ENCODE measurements at regions not wholly inside any gene's neighbourhood (a gene's known extent, or its start where the extent isn't known, plus 50 kb on each side); places are given as distances from the start of the nearest gene placed in this dataset.
"Not testable (repeated sequence)": the region's sequence is repeated elsewhere in the genome, so short reads cannot be mapped to it uniquely, and the experiment has no call there.

GRCh38 chr17:20787281-20787680, 207.8 kb downstream of the CDRT15L2 start:
- Histone ChIP-seq H3K4me1 (ENCODE audit: insufficient read depth, low read length) (no peaks in the 10 kb centered on the region), H3K27ac (ENCODE audit: low read depth in 1 of 2, low read length in 2 of 2) (no peak overlapping the region), H3K4me3 (ENCODE audit: low read length) (no peak overlapping the region), H3K36me3 (ENCODE audit: insufficient read depth, low read length) (no peaks in the 10 kb centered on the region), H3K9me3 (ENCODE audit: control insufficient read depth in 1 of 2, insufficient read depth in 1 of 2, low read length in 2 of 2) (no peaks in the 10 kb centered on the region), H3K27me3 (ENCODE audit: control insufficient read depth in 1 of 2, insufficient read depth in 2 of 2, low read length in 2 of 2) (peaks cover 0 to 6% of the 10 kb centered on the region in 2 experiments)
- Mint-ChIP-seq H3K4me1 (ENCODE audit: low read depth) (no peaks in the 10 kb centered on the region), H3K27me3 (peaks cover 34% of the 10 kb centered on the region), H3K27ac (no peak overlapping the region), H3K36me3 (ENCODE audit: low read depth) (no peaks in the 10 kb centered on the region), H3K9me3 (no peaks in the 10 kb centered on the region), H3K4me3 (no peak overlapping the region)
- ATAC-seq (ENCODE audit: poor library complexity): no peak
- CTCF ChIA-PET: no interaction called here
- TF ChIP-seq CTCF (IDR thresholded peaks at IDR 0.05): no peak
- POLR2A ChIA-PET: no interaction called here
- intact Hi-C loops (cut with DNase I, micrococcal nuclease): no loop called here
- no peak for DNase-seq

- H3K36me3 ChIP-seq (ENCODE audit: insufficient read depth, low read length): no peaks in the 10 kb centered on the region
- Mint-ChIP-seq H3K27me3 (peaks cover 14% of the 10 kb centered on the region), H3K4me1 (ENCODE audit: low read depth) (no peaks in the 10 kb centered on the region), H3K4me3 (no peak overlapping the region), H3K27ac (no peak overlapping the region), H3K36me3 (ENCODE audit: low read depth) (no peaks in the 10 kb centered on the region), H3K9me3 (no peaks in the 10 kb centered on the region)
- no peak for TF ChIP-seq CTCF (IDR thresholded peaks at IDR 0.05)
- H3K27me3 ChIP-seq (ENCODE audit: control insufficient read depth in 1 of 2, insufficient read depth in 2 of 2, low read length in 2 of 2): peaks cover 0 to 2% of the 10 kb centered on the region in 2 experiments
- POLR2A ChIA-PET: no interaction called here
- no peak overlapping the region for H3K27ac ChIP-seq (ENCODE audit: low read depth in 1 of 2, low read length in 2 of 2)
- H3K4me1 ChIP-seq (ENCODE audit: insufficient read depth, low read length): no peaks in the 10 kb centered on the region
- DNase-seq (no peak), ATAC-seq (ENCODE audit: poor library complexity) (no peak)
- intact Hi-C loops (cut with DNase I, micrococcal nuclease): no loop called here
- H3K9me3 ChIP-seq (ENCODE audit: control insufficient read depth in 1 of 2, insufficient read depth in 1 of 2, low read length in 2 of 2): no peaks in the 10 kb centered on the region
- no peak overlapping the region for H3K4me3 ChIP-seq (ENCODE audit: low read length)
- CTCF ChIA-PET: no interaction called here
Observed at GRCh38 chr17:20791626-20792025, 212.1 kb downstream of the CDRT15L2 start.

GRCh38 chr17:20794532-20794931, 215.0 kb downstream of the CDRT15L2 start:
- H3K4me3 Mint-ChIP-seq; H3K9me3 Mint-ChIP-seq; H3K27me3 ChIP-seq (ENCODE audit: control insufficient read depth in 1 of 2, insufficient read depth in 2 of 2, low read length in 2 of 2); POLR2A ChIA-PET; H3K4me1 Mint-ChIP-seq (ENCODE audit: low read depth); H3K27me3 Mint-ChIP-seq; ATAC-seq (ENCODE audit: poor library complexity); H3K27ac ChIP-seq (ENCODE audit: low read depth in 1 of 2, low read length in 2 of 2); H3K9me3 ChIP-seq (ENCODE audit: control insufficient read depth in 1 of 2, insufficient read depth in 1 of 2, low read length in 2 of 2); H3K4me3 ChIP-seq (ENCODE audit: low read length); H3K27ac Mint-ChIP-seq; H3K36me3 ChIP-seq (ENCODE audit: insufficient read depth, low read length); DNase-seq; intact Hi-C loops (cut with DNase I, micrococcal nuclease); CTCF ChIA-PET; H3K4me1 ChIP-seq (ENCODE audit: insufficient read depth, low read length); H3K36me3 Mint-ChIP-seq (ENCODE audit: low read depth): not testable (repeated sequence)

GRCh38 chr17:20797292-20797691, 217.8 kb downstream of the CDRT15L2 start:
- TF ChIP-seq CTCF (IDR thresholded peaks at IDR 0.05): no peak
- ATAC-seq (ENCODE audit: poor library complexity) (no peak), DNase-seq (peak in 1 of 14 experiments; percentile 33)
- Mint-ChIP-seq H3K27me3 (peaks cover 4% of the 10 kb centered on the region), H3K4me3 (no peak overlapping the region), H3K4me1 (ENCODE audit: low read depth) (no peaks in the 10 kb centered on the region), H3K9me3 (no peaks in the 10 kb centered on the region), H3K27ac (no peak overlapping the region), H3K36me3 (ENCODE audit: low read depth) (no peaks in the 10 kb centered on the region)
- no peaks in the 10 kb centered on the region for H3K9me3 ChIP-seq (ENCODE audit: control insufficient read depth in 1 of 2, insufficient read depth in 1 of 2, low read length in 2 of 2)
- H3K27me3 ChIP-seq (ENCODE audit: control insufficient read depth in 1 of 2, insufficient read depth in 2 of 2, low read length in 2 of 2): peaks cover 0 to 5% of the 10 kb centered on the region in 2 experiments
- intact Hi-C loops (cut with DNase I, micrococcal nuclease): no loop called here
- H3K27ac ChIP-seq (ENCODE audit: low read depth in 1 of 2, low read length in 2 of 2): no peak overlapping the region
- CTCF ChIA-PET: no interaction called here
- no peaks in the 10 kb centered on the region for H3K36me3 ChIP-seq (ENCODE audit: insufficient read depth, low read length)
- H3K4me3 ChIP-seq (ENCODE audit: low read length): no peak overlapping the region
- no peaks in the 10 kb centered on the region for H3K4me1 ChIP-seq (ENCODE audit: insufficient read depth, low read length)
- POLR2A ChIA-PET: no interaction called here

Measured in CD4-positive, alpha-beta T cell (primary cell).